COLO668 (cell line): ENCODE measurements at regions not wholly inside any gene's neighbourhood (a gene's known extent, or its start where the extent isn't known, plus 50 kb on each side); places are given as distances from the start of the nearest gene placed in this dataset.

Source experiments
- DNase-seq: peaks from one replicate; lab custom pipeline; 2025; ENCODE audit not compliant: unreplicated experiment; lab: John Stamatoyannopoulos, UW

DNA sequence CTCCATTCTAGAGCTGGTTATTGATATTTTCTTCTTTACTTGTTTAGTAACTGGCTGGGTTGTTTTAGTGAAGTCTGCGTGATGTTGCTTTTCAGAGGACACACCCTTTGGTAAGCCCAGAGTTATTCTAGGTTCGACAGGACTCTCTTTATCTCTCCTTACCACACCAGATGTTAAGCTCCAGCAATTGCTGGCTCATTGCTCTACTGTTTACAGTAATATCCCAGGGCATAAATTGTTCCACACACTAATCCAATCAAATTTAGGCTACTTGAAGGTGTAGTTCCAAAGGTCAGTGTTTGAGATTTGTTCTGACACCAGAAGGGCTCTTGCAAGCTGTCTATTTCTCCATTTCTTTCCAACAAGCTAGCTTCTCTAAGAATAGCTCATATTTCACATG, 506.6 kb downstream of the NR4A2 start:
- no peak for DNase-seq

DNA sequence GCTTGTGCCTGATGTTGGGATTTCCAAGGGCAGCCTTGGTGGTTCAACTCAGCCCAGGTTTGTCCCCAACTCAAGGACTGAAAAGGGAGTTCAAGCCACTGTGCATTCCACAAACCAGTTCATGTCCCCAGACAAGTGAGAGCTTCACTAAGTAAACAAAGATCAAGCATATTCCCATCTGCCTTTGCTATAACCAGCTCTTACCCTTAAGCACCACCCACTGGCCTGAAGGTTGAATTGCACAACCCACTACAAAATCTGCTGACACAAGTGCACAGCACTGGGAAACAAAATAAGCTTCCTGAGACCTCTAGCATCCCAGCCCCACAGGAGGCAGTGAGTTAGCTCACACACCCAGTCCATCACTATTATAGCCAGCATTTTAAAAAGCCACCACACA, 516.7 kb downstream of the NR4A2 start:
- peak; percentile 22 for DNase-seq

GRCh38 chr2:155815275-155815674, 517.2 kb downstream of the NR4A2 start:
- no peak for DNase-seq

DNA sequence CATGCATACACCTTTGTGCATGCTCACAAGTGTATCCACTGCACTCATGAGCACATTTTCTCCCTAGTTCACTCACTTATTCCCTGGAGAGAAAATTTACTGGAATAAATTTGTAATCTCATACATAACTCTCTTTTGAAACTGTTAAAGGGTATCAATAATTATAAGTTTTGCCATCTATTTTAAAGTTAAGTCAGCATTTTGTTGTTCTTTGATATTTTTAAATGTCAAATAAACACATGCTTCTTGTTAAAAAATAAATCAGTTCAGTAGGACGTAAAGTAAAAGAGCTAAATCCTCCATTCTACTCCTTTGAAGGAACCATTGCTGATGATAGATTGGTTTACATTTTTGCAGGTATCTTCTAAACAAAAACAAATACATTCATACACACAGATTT, 522.1 kb downstream of the NR4A2 start:
- no peak for DNase-seq

DNA sequence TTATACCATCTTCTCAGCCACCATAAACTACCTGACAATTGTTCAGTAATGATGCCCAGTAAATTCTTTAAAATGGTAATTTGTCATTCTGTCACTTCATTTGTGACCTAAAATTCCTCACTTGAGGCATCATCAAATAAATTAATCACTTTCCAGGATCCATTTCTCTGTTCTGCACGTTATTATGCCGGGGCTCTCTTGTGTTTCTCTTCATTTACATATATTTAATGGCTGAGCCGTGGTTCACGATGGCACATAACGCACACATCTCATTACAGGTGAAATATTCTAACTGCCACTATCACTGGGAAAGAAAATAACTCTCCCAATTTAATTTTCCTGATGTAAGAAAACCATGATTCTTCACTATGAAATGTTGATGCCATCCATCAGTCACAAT, 529.6 kb downstream of the NR4A2 start:
- no peak for DNase-seq

DNA sequence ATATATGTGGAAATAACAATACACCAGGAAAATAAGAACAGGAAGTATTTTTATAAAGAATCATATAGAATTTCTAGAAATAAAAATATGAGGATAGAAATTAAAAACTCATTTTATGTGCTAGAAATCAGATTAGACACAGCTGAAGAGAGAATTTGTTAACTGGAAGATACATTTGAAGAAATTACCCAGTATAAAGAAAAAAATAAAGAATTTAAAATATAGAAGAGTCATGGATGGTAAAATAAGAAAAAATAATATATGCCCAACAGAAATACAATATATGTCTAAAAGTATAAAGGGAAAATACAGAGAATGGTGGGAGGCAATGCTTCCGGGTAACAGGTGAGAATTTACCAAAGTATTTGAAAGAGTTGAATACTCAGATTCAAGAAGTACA, 539.9 kb downstream of the NR4A2 start:
- DNase-seq = no peak

- DNase-seq = no peak
These were observed 562.0 kb downstream of the NR4A2 start for GRCh38 chr2:155770516-155770915.

GRCh38 chr2:155766342-155767115, 566.0 kb downstream of the NR4A2 start:
- no peak for DNase-seq

GRCh38 chr2:155755481-155755880, 577.0 kb downstream of the NR4A2 start:
- DNase-seq = no peak

DNA sequence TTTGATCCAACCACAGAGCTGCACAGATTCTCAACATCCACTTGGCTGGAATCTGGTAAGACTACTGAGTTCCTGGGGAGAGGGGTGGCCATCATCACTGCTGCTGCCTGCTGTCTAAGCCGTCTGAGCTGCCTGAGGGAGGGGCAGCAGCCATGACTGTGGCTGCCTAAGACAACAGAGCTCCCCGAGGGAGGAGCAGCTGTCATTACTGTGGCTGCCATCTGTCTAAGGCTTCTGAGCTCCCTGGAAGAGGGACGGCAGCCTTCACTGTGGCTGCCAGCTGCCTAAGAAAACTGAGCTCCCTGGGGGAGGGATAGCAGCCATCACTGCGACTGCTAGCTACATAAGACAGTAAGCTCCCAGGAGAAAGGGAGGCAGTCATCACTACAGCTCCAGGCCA, 584.4 kb downstream of the NR4A2 start:
- no peak for DNase-seq

GRCh38 chr2:155747531-155747930, 585.0 kb downstream of the NR4A2 start:
- DNase-seq = no peak

GRCh38 chr2:155733091-155733853, 599.2 kb downstream of the NR4A2 start:
- DNase-seq = peak; percentile 38

- no peak for DNase-seq
These were observed 601.7 kb downstream of the NR4A2 start for GRCh38 chr2:155730804-155731203.

DNA sequence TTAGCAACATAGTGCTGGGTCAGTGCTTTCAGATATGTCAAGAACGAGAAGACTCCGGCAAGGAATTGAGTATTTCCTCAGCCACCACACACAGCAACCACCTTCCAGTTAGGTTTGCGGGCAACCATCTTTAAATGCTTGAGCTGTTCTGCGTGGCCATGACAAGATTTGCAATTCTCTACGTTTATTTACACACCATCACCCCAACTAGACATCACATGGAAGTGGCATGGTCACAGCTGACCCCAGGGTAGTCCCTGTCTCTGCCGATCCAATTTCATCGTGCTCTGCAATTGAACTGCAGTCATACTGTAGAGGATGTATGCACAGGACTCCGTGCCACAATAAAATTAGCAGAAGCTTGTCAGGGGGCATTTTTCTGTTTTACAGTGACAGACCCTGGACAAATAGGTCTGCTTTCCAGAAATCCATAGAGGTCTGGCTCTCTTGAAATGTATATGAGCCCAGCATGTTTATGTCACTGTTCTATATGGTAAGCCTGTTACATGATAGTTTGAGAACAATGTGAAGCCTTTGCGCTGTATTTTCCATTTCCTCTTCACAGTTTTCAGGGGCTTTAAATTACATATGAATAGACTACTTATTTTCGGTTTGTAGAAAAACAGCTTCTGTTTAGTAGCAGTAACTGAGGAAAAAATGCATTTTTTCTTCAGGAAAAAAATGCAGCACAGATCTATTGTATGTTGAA, 605.2 kb downstream of the NR4A2 start:
- no peak for DNase-seq

- DNase-seq = no peak
These were observed 610.2 kb downstream of the NR4A2 start for GRCh38 chr2:155722290-155722689.

DNA sequence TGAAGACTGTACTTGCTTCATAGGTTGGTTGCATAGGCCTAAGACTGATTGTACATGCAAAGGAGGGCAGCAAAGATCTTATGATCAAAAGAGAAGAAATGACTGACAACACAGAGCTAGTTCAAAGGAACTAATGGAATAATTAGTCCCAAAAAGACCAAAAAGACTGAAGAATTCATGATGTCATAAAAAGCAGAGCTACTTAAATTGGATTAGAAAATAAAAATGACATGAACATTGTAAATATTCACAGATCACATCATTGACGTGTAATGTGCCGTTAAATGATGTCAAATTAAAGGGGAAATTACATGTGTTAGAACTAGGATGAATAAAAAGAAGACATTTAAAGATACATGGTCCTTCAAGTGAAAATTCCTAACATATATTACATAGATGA, 616.8 kb downstream of the NR4A2 start:
- no peak for DNase-seq

- DNase-seq = no peak
These were observed 617.5 kb downstream of the NR4A2 start for GRCh38 chr2:155714983-155715382.

DNA sequence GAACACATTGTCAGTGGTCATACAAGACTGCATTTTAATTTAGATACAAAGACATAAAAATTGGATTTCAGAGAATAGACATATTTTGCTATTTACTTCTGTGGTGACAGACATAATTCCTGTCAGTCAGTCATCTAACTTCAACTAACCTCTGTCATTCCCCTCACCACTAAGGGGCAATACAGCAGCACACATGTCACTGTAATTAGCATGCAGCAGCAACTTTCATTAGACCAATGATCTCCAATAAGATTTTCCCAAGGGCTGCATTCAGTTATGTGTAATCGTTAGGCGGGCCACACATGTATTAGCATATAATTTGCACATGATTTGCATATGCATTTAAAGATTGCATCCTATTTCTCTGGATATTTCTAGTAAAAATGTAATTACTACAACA, 624.5 kb downstream of the NR4A2 start:
- DNase-seq = no peak

- no peak for DNase-seq
These were observed 628.6 kb downstream of the NR4A2 start for GRCh38 chr2:155703917-155704316.

GRCh38 chr2:155703048-155703447, 629.5 kb downstream of the NR4A2 start:
- no peak for DNase-seq

- DNase-seq = no peak
These were observed 630.8 kb downstream of the NR4A2 start for GRCh38 chr2:155701721-155702120.

GRCh38 chr2:155696571-155696970, 636.0 kb downstream of the NR4A2 start:
- no peak for DNase-seq
